ACC112 (cell line): ENCODE measurements at regions not wholly inside any gene's neighbourhood (a gene's known extent, or its start where the extent isn't known, plus 50 kb on each side); places are given as distances from the start of the nearest gene placed in this dataset.

ENCODE experiments used
- H2AFZ ChIP-seq: fragments of 200-600 bp; sonication (generic); one replicate; pipeline ENCODE4 v1.6.0; 2017; ENCODE audit warnings: antibody characterized with exemption, low read length; ENCODE audit not compliant: unreplicated experiment
- H3K27ac ChIP-seq: fragments of 200-600 bp; sonication (generic); 2 replicates; pipeline ENCODE4 v1.5.1; 2014; ENCODE audit warnings: low read depth, mild to moderate bottlenecking, antibody characterized with exemption, low read length, moderate library complexity
- H3K27me3 ChIP-seq: fragments of 200-600 bp; sonication (generic); 2 replicates; pipeline ENCODE4 v1.6.1; 2014; ENCODE audit warnings: mild to moderate bottlenecking, antibody characterized with exemption, low read length, moderate library complexity, mixed read lengths; ENCODE audit not compliant: insufficient read depth
- H3K36me3 ChIP-seq: fragments of 200-600 bp; sonication (generic); 2 replicates; pipeline ENCODE4 v1.6.1; 2016; ENCODE audit warnings: mild to moderate bottlenecking, antibody characterized with exemption, low read length, moderate library complexity, mixed read lengths; ENCODE audit not compliant: insufficient read depth
- H3K4me1 ChIP-seq: fragments of 200-600 bp; sonication (generic); one replicate; pipeline ENCODE4 v1.6.1; 2016; ENCODE audit warnings: low read length, mixed read lengths; ENCODE audit not compliant: insufficient read depth, unreplicated experiment, control insufficient read depth
- H3K4me3 ChIP-seq: fragments of 200-600 bp; sonication (generic); 2 replicates; pipeline ENCODE4 v1.5.1; 2014; ENCODE audit warnings: mild to moderate bottlenecking, low read depth, low read length
- H3K79me2 ChIP-seq: fragments of 200-600 bp; sonication (generic); one replicate; pipeline ENCODE4 v1.6.0; 2016; ENCODE audit warnings: low read length; ENCODE audit not compliant: control insufficient read depth, unreplicated experiment, insufficient read depth

DNA sequence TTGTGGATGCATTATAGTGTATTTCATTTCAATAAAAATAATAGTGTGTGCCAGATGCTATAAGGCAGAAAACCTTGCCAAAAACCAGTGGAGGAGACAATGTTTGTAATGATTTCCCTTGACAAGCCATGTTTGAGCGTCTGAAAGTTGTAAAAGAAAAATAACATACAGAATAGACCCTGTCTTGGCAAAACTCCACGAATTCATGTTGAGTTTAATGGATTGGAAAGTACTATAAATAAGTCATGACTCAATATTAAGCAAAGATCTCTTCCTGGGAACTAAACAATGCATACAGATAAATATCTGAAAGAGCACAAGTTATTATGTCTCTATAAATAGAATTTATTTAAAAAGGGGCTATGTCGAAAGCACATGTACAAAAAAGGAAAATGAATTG lies 543.5 kb downstream of the GABRG1 start:
- H3K27me3 ChIP-seq, result no peaks in the 10 kb centered on the region
- no peak overlapping the region for H2AFZ ChIP-seq
- no peaks in the 10 kb centered on the region for H3K4me1 ChIP-seq
- no peak overlapping the region for H3K27ac ChIP-seq
- no peaks in the 10 kb centered on the region for H3K79me2 ChIP-seq
- H3K36me3 ChIP-seq, result no peaks in the 10 kb centered on the region
- no peak overlapping the region for H3K4me3 ChIP-seq

DNA sequence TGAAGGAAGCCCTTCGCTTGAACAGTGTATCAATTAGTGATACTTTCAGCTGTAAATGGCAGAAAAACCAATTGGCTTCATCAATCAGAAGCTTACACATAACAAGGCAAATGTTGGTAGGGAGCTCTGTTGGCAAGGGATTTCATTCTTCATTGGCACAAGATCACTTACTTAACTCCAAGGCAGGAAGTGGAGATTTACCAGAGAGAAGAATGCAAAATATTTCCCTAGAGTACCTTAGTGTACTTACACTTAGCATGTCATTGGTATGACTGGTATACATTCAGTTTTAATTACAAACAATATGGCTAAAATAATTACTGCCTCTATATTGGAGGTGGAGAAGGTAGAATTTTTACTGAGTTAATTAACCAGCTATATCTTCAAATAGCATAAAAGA lies 545.0 kb downstream of the GABRG1 start:
- Histone ChIP-seq H3K27ac (no peak overlapping the region), H3K79me2 (no peaks in the 10 kb centered on the region), H3K36me3 (no peaks in the 10 kb centered on the region), H3K4me1 (no peaks in the 10 kb centered on the region), H3K4me3 (no peak overlapping the region), H3K27me3 (no peaks in the 10 kb centered on the region), H2AFZ (no peak overlapping the region)

DNA sequence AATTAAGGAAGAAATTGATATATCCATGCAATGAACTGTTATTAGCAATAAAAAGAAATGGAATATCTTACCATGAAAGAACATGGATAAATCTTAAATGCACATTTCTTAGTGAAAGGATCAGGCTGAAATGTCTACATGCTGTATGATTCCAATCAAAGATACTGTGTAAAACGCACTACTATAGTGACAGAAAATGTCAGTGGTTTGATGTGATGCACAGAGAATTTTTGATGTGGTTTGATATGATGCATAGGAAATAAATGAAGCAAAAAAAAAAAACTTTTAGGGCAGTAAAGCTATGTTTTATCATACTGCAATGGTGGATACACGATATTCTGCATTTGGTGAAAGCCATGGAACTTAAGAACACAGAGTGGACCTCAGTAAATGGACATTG lies 547.6 kb downstream of the GABRG1 start:
- H2AFZ ChIP-seq, result no peak overlapping the region

DNA sequence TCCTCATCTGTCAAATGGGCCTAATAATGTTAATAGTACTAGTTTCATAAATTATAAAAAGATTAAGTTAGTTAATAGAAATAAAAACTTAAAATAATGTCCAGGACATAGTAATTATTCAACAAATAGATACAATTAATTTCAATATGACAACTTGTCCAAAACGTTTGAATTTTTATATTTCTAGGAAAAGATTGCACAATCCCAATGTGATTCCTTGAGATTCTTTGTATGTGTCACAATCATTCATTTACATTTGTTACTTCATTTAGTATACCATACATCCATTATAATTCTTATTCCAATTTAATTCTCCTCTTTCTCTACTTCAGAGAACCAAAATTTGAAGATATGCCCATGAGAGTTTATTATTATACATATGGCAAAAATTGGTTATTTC lies 554.2 kb downstream of the GABRG1 start:
- H3K4me1 ChIP-seq, result no peaks in the 10 kb centered on the region
- H3K27ac ChIP-seq, result no peak overlapping the region
- H3K79me2 ChIP-seq, result no peaks in the 10 kb centered on the region
- no peak overlapping the region for H2AFZ ChIP-seq
- H3K27me3 ChIP-seq, result no peaks in the 10 kb centered on the region
- H3K36me3 ChIP-seq, result no peaks in the 10 kb centered on the region
- no peak overlapping the region for H3K4me3 ChIP-seq

More for the DNA sequence above, 547.6 kb downstream of the GABRG1 start:
- no peak overlapping the region for H3K4me3 ChIP-seq
- no peak overlapping the region for H3K27ac ChIP-seq
- H3K4me1 ChIP-seq, result no peaks in the 10 kb centered on the region
- H3K27me3 ChIP-seq, result no peaks in the 10 kb centered on the region
- H3K36me3 ChIP-seq, result no peaks in the 10 kb centered on the region
- H3K79me2 ChIP-seq, result no peaks in the 10 kb centered on the region

DNA sequence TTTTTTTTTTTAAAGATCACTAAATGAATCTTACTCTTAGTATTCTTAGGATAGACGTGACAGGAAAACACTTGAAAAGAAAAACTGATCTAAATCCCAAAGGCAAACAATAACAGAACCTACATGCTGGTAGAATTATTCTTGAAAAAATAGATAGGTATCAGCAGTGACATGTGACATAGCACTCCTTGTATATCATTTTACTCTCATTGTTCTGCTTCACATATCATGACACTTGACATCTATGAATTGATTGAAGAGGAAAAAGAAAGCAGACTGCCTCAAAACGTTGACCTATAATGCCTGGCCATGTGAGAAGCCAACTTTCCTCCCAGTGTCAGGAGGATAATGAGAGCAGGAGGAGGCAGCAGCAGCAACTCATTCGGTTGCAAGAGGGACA lies 555.2 kb downstream of the GABRG1 start:
- H3K4me1 ChIP-seq, result no peaks in the 10 kb centered on the region
- no peaks in the 10 kb centered on the region for H3K79me2 ChIP-seq
- H2AFZ ChIP-seq, result no peak overlapping the region
- no peak overlapping the region for H3K27ac ChIP-seq
- no peaks in the 10 kb centered on the region for H3K36me3 ChIP-seq
- no peaks in the 10 kb centered on the region for H3K27me3 ChIP-seq
- H3K4me3 ChIP-seq, result no peak overlapping the region

DNA sequence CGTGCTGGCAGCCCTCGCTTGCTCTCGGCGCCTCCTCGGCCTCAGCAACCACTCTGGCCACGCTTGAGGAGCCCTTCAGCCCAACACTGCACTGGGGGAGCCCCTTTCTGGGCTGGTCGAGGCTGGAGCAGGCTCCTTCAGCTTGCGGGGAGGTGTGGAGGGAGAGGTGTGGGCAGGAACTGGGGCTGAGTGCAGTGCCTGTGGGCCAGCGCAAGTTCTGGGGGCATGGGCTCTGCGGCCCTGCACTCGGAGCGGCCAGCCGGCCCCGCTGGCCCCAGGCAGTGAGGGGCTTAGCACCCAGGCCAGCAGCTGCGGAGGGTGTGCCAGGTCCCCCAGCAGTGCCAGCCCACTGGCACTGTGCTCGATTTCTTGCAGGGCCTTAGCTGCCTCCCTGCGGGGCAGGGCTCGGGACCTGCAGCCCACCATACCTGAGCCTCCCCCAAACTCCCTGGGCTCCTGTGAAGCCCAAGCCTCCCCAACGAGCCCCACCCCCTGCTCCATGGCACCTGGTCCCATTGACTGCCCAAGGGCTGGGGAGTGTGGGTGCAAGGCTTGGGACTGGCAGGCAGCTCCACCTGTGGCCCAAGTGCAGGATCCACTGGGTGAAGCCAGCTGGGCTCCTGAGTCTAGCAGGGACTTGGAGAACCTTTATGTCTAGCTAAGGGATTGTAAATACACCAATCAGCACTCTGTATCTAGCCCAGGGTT lies 556.8 kb downstream of the GABRG1 start:
- Histone ChIP-seq H2AFZ (no peak overlapping the region), H3K36me3 (no peaks in the 10 kb centered on the region), H3K27me3 (no peaks in the 10 kb centered on the region), H3K27ac (no peak overlapping the region), H3K79me2 (no peaks in the 10 kb centered on the region), H3K4me1 (no peaks in the 10 kb centered on the region), H3K4me3 (no peak overlapping the region)

DNA sequence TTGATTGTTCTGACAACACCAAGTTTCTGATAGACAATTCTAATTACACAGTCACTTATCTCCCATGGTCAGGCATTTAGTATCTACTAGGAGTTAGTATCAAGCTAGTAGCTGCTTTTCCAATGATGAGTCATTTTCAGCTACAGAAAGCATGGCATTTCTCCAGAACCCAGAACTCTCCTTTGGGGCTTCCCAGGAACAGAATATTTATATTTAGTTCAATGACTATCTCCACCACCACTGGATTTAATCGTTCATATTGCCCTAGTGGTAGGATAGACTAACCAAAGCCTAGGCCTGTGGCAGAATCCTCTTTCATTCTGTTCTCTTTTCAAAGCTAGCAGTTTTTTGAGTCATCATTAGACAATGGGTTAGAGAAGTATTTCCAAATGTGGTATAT lies 569.4 kb downstream of the GABRG1 start:
- Histone ChIP-seq H3K4me3 (no peak overlapping the region), H2AFZ (no peak overlapping the region), H3K4me1 (no peaks in the 10 kb centered on the region), H3K79me2 (no peaks in the 10 kb centered on the region), H3K27me3 (no peaks in the 10 kb centered on the region), H3K36me3 (no peaks in the 10 kb centered on the region), H3K27ac (no peak overlapping the region)

DNA sequence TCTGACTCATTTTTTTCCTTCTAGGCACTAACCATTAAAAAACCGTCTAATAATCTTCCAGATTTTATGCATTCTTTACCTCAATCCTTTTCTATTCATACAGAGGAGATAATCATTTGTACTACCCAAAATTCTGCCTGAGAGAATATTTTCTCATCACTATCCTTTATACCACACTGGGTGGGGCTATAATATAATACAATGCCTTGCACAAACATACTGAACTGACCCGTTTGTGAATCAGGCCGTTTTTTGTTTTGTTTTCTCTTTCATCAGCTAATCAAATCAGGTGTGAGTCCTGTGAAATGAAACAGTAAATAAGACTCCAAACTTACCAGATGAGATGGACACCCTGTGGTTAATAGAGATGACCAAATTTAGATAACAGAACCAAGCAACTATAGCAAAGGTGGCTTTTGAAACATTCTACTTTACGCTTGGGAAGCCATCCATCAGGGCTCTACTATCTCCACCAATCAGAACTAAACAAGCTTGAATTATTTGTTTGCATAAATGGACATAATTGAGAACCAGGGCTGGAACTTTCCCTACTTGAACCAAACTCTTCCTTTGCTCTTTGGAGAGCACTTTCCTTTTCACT lies 573.0 kb downstream of the GABRG1 start:
- H3K27ac ChIP-seq, result no peak overlapping the region
- no peak overlapping the region for H3K4me3 ChIP-seq
- H3K36me3 ChIP-seq, result no peaks in the 10 kb centered on the region
- H3K4me1 ChIP-seq, result no peaks in the 10 kb centered on the region
- H3K27me3 ChIP-seq, result no peaks in the 10 kb centered on the region
- no peak overlapping the region for H2AFZ ChIP-seq
- no peaks in the 10 kb centered on the region for H3K79me2 ChIP-seq

DNA sequence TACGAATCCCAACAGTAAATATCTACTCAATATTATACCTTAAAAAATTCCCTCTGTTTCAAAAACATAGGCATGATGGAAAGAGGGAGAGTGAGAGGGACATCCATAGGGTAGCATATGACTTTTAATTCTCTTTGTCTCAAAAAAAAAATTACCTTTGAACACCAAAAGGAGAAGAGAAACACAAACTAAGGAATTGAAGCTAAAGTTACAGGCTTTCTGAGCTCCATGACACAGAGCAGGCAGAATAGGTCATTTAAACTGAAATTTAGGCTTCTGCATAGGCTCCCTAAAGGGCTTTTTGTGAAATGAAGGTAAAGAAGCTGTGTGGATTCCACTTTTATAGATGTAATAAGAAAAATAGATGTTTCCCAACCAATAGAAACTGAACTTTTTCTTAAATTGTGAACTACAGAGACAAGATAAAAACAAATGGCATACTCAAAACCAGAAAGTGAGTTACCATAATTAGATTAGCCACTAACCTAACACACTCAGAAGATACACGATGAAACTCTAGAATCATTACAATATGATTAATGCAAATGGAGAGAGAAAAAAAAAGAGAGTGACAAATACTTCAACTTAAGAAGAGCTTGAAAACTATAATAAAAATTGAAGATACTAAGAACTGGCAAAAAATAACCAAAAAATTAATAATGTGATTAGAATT lies 584.6 kb downstream of the GABRG1 start:
- H3K4me3 ChIP-seq, result no peak overlapping the region
- H3K79me2 ChIP-seq, result no peaks in the 10 kb centered on the region
- H3K4me1 ChIP-seq, result no peaks in the 10 kb centered on the region
- H3K27ac ChIP-seq, result no peak overlapping the region
- no peaks in the 10 kb centered on the region for H3K36me3 ChIP-seq
- H3K27me3 ChIP-seq, result no peaks in the 10 kb centered on the region
- no peak overlapping the region for H2AFZ ChIP-seq

DNA sequence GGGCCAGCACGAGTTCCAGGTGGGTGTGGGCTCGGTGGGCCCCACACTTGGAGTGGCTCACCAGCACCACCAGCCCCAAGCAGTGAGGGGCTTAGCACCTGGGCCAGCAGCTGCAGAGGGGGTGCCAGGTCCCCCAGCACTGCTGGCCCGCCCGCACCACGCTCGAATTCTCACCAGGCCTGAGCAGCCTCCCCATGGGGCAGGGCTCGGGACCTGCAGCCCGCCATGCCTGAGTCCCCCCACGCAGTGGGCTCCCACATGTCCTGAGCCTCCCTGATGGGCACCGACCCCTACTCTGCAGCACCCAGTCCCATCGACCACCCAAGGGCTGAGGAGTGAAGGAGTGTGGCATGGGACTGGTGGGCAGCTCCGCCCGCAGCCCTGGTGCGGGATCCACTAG lies 593.4 kb downstream of the GABRG1 start:
- H3K27ac ChIP-seq, result no peak overlapping the region
- no peak overlapping the region for H2AFZ ChIP-seq
- H3K4me3 ChIP-seq, result no peak overlapping the region
- H3K4me1 ChIP-seq, result no peaks in the 10 kb centered on the region
- no peaks in the 10 kb centered on the region for H3K79me2 ChIP-seq
- no peaks in the 10 kb centered on the region for H3K27me3 ChIP-seq
- no peaks in the 10 kb centered on the region for H3K36me3 ChIP-seq

DNA sequence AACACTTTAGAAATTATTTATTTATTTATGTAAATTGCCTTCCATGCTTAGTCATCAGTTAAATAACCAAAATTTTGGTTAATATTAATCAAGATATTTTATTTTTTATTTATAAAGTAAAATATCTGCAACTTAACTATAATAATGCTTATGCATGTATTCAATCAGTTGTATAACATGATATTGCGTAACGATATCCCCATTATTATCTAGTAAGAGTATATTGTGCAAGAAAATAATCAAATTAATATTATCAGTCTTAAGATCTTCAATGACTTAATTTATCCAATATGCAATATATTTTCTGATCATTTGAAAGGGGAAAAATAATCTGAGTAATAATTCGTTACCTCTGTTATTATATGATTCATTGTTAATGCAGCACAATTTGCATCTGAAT lies 596.7 kb downstream of the GABRG1 start:
- no peaks in the 10 kb centered on the region for H3K36me3 ChIP-seq
- no peak overlapping the region for H2AFZ ChIP-seq
- H3K27ac ChIP-seq, result no peak overlapping the region
- H3K4me1 ChIP-seq, result no peaks in the 10 kb centered on the region
- H3K27me3 ChIP-seq, result no peaks in the 10 kb centered on the region
- no peaks in the 10 kb centered on the region for H3K79me2 ChIP-seq
- H3K4me3 ChIP-seq, result no peak overlapping the region
